NCI-H526 treated with DMSO at 0.1 percent for 48 hours (cell line): ENCODE measurements at regions not wholly inside any gene's neighbourhood (a gene's known extent, or its start where the extent isn't known, plus 50 kb on each side); places are given as distances from the start of the nearest gene placed in this dataset.
"Not testable (repeated sequence)": the region's sequence is repeated elsewhere in the genome, so short reads cannot be mapped to it uniquely, and the experiment has no call there.

ENCODE experiments used
- DNase-seq: peaks from one replicate; lab custom pipeline; 2025; lab: John Stamatoyannopoulos, UW

DNA sequence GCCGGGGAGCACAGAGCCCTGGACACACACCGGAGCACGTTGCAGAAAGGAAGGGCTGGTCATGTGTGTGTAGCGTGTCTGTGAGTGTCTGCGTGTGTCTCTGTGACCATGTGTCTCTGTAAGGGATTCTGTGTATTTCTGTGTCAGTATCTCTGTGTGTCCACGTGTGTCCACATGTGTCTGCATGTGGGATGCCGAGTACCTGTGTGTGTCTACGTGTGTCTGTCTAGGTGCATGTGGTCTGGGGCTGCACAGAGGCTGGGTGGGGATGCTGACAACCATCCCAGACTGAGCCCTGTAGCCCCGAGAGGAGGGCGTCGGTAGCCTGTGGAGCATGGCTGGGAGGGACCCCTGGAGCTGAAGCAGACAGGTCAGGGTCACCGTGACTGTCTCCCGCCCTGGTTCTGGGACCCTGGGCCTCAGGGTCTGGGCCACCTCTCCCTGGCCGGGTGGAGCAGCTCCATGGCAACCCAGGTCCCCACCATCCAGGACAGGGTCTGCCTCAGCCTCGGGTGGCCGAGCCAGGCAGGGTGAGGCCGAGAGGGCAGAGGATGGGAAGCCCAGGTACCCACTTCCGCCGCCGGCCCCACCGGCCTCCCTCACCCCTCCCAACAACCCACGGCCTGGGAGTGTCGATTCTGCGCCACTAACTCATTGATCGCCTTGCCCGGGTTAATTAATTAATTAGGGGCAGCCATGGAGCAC is 122.7 kb downstream of the FAM53A start:
- DNase-seq, result no peak

- DNase-seq, result no peak
Measured at GRCh38 chr4:1559896-1560650, 124.0 kb downstream of the FAM53A start.

- DNase-seq, result peak; percentile 72
Measured at GRCh38 chr4:1558205-1558604, 125.9 kb downstream of the FAM53A start.

- DNase-seq, result no peak
Measured at GRCh38 chr4:1557221-1557597, 126.9 kb downstream of the FAM53A start.

GRCh38 chr4:1556541-1557220 is 127.4 kb downstream of the FAM53A start:
- DNase-seq, result no peak

- DNase-seq, result no peak
Measured at GRCh38 chr4:1554876-1555265, 129.2 kb downstream of the FAM53A start.

- no peak for DNase-seq
Measured at GRCh38 chr4:1554246-1554875, 129.8 kb downstream of the FAM53A start.

GRCh38 chr4:1553365-1553764 is 130.7 kb downstream of the FAM53A start:
- no peak for DNase-seq

GRCh38 chr4:1552451-1552850 is 131.7 kb downstream of the FAM53A start:
- DNase-seq, result no peak

GRCh38 chr4:1551211-1551610 is 132.9 kb downstream of the FAM53A start:
- no peak for DNase-seq

- DNase-seq, result peak; percentile 61
Measured at GRCh38 chr4:1550122-1551070, 133.7 kb downstream of the FAM53A start.

GRCh38 chr4:1549638-1550035 is 134.5 kb downstream of the FAM53A start:
- DNase-seq, result no peak

GRCh38 chr4:1548827-1549637 is 135.1 kb downstream of the FAM53A start:
- DNase-seq, result not testable (repeated sequence)

DNA sequence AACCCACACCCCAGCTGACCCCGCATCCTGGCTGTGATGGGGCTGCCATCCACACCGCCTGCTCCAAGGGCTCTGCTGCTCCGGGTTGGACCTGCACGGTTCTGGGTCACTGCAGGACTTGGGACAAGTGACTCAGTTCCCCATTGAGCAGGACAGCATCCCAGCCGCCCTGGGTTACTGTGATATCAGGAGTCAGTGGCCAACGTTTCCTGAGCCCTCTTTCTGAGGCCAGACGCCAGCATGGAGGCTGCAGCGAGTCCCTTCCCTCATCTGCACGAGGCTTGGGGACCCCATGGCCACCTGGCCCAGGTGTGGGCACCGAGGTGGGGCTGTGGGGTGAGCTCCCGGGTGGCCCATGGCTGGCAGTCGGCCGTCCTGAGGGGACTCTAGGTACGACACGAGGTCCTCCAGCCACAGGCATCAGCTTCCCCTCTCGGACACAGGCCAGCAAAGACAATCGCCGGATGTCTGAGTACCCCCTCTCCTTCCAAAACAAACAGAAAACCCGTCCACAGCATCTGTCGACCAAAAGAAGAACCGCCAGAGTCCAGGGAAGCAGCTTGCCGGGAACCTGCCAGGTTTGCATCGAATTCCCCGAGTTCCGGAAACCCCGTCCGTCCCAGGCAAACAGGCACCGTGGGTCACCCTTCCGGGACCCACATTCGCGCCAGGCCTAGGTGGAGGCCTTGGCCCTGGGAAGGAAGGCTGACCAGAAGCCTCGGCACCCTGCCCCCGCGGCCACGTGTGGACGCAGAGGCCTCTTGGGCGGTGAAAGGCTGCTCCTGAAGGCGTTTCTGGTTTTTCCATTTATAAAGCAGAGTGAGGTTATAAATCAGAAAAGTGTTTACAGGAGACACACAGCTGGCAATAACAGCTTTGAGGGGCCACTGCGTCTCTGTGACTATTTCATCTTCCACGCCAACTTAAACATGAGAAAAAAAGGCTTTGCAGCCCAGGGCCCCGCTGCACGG is 136.0 kb downstream of the FAM53A start:
- DNase-seq, result no peak

- no peak for DNase-seq
Measured at GRCh38 chr4:1547131-1547855, 136.8 kb downstream of the FAM53A start.

DNA sequence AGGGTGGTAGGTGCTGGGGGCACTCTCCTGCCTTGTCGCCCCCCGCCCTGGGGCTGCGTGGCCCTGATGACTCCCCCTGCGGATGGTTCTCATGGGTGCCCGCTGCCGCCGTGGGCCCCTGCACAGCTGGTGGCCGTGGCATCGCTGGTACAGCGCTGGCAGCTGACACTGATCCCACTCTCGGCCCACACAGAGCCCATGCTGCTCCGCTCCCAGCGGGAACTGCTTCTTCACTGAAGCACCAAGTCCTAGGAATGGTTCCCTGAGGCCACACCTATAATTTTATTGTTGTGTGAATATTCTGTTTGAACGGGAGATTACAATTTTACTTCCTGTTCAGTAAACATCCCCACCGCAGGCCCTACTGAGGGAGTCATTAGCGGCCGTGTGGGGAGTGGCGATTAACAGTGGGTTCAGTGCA is 138.6 kb upstream of the NKX1-1 start:
- DNase-seq, result peak; percentile 58

GRCh38 chr4:1544435-1544834 is 138.2 kb upstream of the NKX1-1 start:
- DNase-seq, result not testable (repeated sequence)

DNA sequence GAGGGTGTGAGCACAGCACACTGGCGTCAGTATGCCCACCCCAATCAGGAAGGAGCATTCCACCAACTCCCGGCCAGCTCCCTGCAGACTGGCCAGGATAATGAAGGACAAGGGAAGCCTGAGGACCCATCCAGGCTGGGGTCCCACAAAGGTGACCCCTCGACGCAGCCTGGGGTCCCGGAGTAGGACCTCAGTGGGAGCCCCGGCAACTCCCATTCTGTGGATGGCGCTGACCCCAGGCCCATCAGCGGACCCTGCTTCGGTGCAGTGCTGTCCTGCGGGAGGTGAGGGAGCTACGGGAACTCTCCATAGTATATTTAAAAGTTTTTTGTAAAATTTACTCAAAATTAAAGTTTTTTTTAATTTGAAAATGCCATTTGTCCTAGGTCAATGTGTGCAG is 137.7 kb upstream of the NKX1-1 start:
- no peak for DNase-seq

- DNase-seq, result no peak
Measured at GRCh38 chr4:1543561-1543960, 137.3 kb upstream of the NKX1-1 start.
